GM12875 (cell line): ENCODE measurements at regions not wholly inside any gene's neighbourhood (a gene's known extent, or its start where the extent isn't known, plus 50 kb on each side); places are given as distances from the start of the nearest gene placed in this dataset.

Experiments
- H3K4me3 ChIP-seq: one replicate; pipeline ENCODE4 v1.5.1; 2011; ENCODE audit warnings: low read depth, low read length, control low read depth
- TF ChIP-seq, protein P1 (sequence below): IDR thresholded peaks from 2 replicates; pipeline ENCODE4 v1.5.1; 2011; ENCODE audit warnings: low read depth, mild to moderate bottlenecking, control low read depth, inconsistent platforms, low read length, moderate library complexity, borderline replicate concordance; ENCODE audit not compliant: insufficient read depth

DNA sequence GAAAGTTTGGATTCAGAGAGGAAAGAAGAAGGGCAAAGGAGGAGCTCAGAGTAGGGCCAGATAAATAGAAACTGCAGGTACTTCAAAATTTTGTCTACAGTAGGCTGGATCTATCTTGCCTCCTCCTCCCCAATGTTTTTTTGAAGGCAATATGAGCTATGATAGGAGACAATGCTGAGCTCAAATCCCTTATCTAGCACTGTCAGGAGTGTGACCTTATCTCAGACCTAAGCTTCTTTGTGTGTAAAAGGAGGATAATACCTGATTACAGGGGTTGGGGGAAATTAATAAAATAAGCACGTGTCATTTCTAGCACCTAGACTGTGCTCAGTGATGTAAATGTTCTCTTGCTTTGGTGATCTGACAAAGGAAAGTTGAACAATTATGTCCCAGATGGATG is 137.8 kb upstream of the CD180 start:
- H3K4me3 ChIP-seq: no peak overlapping the region
- TF ChIP-seq, protein P1, sequence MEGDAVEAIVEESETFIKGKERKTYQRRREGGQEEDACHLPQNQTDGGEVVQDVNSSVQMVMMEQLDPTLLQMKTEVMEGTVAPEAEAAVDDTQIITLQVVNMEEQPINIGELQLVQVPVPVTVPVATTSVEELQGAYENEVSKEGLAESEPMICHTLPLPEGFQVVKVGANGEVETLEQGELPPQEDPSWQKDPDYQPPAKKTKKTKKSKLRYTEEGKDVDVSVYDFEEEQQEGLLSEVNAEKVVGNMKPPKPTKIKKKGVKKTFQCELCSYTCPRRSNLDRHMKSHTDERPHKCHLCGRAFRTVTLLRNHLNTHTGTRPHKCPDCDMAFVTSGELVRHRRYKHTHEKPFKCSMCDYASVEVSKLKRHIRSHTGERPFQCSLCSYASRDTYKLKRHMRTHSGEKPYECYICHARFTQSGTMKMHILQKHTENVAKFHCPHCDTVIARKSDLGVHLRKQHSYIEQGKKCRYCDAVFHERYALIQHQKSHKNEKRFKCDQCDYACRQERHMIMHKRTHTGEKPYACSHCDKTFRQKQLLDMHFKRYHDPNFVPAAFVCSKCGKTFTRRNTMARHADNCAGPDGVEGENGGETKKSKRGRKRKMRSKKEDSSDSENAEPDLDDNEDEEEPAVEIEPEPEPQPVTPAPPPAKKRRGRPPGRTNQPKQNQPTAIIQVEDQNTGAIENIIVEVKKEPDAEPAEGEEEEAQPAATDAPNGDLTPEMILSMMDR: no peak

DNA sequence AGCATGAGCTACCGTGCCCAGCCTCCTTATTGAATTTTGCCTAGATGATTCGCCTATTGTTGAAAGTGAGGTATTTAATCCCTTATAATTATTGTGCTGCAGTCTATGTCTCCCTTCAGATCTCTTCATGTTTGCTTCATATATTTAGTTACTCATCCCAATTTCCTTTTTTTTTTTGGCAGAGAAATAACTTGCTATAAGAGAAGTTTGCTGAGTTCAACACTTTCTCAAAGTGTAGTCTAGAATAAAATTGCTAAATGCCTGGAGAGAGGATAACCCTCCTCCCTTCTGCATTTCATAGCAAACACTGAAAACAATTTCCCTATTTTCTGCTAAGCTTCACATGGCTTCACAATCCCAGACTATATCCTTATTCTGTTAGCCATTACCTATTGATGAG is 136.6 kb upstream of the CD180 start:
- TF ChIP-seq, protein P1: no peak
- H3K4me3 ChIP-seq: no peak overlapping the region

DNA sequence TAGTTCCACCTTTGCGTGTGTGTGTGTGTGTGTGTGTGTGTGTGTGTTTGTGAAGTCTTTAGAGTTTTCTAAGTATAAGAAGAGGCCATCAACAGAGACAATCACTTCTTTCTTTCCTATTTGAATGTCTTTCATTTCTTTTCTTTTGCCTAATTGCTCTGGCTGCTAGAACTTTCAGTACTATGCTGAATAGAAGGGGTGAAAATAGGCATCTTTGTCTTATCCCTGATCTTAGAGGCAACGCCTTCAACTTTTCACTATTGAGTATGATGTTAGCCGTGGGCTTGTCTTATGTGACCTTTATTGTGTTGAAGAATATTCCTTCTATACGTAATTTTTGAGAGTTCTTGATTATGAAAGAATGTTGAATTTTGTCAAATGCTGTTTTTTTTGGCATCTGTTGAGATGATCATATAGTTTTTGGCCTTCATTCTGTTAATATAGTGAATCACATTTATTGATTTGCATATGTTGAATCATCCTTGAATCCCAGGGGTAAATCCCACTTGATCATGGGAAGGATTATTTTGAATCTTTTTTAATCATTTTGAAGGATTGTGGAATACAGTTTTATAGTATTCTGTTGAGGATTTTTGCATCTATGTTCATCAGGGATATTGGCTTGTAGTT is 134.8 kb upstream of the CD180 start:
- TF ChIP-seq, protein P1: no peak
- H3K4me3 ChIP-seq: no peak overlapping the region

DNA sequence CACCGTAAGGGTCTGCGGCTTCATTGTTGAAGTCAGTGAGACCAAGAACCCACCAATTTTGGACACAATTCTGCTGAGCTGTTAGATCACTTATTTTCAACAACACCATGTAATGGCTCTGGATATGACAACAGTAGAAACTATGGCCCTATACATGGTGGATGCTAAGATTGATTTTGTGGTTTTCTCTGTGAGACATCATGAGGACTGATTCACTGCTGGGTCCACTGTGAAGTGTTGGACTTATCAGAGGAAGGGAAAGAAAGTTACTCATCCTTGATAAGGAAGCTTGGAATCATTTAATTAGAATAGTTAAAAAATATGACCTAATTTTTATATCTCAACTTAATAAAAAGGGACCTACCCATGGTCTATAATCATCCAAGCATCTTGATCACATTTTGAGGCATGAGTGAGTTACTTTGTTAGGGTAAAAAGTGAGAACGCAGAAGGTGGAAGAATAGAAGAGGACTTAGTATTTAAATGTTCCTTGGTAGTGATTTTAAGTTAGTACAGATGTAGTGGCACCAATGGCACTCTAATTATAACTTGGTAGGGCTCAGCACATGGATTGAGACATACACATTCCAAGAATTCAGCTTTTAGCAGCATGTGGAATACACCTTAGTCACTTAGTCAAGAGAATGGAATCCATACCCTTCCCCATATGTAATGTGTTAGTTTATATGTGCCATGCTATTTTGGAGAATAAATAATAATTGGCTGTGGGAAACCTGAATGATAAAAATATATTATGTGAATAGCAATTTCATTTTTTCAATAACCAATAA is 123.5 kb upstream of the CD180 start:
- H3K4me3 ChIP-seq: no peak overlapping the region
- TF ChIP-seq, protein P1: no peak

DNA sequence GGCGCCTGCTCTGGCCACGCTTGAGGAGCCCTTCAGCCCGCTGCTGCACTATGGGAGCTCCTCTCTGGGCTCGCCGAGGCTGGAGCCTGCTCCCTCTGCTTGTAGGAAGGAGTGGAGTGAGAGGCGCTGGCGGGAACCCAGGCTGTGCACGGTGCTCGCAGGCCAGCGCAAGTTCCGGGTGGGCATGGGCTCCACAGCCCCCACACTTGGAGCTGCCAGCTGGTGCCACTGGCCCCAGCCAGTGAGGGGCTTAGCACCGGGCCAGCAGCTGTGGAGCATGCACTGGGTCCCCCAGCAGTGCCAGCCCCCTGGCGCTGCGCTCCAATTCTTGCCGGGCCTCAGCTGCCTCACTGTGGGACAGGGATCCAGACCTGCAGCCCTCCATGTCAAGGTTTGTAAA is 122.1 kb upstream of the CD180 start:
- no peak overlapping the region for H3K4me3 ChIP-seq
- TF ChIP-seq, protein P1: no peak

DNA sequence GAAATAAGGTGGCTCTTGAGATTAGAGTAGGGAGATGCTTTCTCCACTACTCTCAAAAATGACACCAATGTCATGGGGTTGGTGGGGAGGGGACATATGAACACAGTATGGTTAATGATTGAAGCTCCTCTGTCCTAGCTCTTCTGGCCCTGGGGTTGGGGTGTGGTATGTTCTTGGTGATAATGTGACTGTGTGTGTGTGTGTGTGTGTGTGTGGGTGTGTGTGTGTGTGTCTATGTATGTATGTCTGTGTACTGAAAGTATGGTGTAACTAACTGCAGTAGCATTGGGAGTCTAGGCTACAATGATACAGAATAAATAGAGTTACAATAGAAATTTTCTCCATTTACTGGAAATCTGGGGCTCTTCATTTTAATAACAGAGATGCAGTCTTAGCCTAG is 121.0 kb upstream of the CD180 start:
- TF ChIP-seq, protein P1: no peak

DNA sequence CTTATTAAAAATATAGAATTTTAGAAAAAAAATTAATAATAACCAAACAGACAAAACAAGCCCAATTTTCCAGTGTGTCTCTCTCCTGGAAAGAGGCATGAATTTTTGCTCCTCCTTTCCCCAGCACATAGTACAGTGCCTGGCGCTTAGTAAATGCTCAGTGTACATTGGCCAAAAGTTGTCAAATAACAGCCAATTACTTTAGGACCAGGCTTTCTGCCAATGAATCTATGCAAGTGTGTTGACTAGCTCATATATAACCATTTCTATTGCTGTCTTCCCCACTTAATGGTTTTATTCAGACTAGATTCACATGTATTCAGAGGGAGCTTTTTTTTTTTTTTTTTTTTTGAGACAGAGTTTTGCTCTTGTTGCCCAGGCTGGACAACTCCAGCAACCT is 120.1 kb upstream of the CD180 start:
- no peak overlapping the region for H3K4me3 ChIP-seq
- TF ChIP-seq, protein P1: no peak

More for the DNA sequence above, 121.0 kb upstream of the CD180 start:
- H3K4me3 ChIP-seq: no peak overlapping the region
